Glomerular visceral epithelial cell (primary cell): ENCODE measurements at regions not wholly inside any gene's neighbourhood (a gene's known extent, or its start where the extent isn't known, plus 50 kb on each side); places are given as distances from the start of the nearest gene placed in this dataset.
"Not testable (repeated sequence)": the region's sequence is repeated elsewhere in the genome, so short reads cannot be mapped to it uniquely, and the experiment has no call there.

Experiments used
- DNase-seq: peaks from one replicate; pipeline ENCODE4 v3.0.0-alpha.2; 2016; ENCODE audit errors: extremely low spot score

DNA sequence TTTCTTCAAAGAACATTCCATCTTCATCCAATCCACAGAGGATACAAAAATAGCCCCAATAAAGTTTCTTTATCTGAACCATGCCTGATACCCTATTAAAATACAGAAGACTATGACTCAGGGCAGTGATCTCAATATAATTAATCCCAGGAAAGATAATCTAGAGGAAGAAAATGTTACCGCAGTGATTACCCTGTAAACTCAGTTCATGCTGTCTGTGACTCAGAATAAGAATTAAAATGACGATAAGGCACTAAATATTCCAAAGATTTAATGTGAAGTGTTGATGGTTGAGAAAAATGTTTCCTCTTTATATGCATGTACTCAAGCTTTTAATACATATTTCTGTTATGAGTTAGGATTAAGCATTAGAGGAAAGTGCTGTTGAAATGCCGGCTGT is 88.6 kb upstream of the LYPLAL1 start:
- no peak for DNase-seq

- DNase-seq = peak; percentile 4
These were observed 87.7 kb upstream of the LYPLAL1 start for GRCh38 chr1:219085988-219086387.

GRCh38 chr1:219086956-219087469 is 86.7 kb upstream of the LYPLAL1 start:
- DNase-seq = no peak

- peak; percentile 83 for DNase-seq
These were observed 84.7 kb upstream of the LYPLAL1 start for GRCh38 chr1:219088778-219089557.

GRCh38 chr1:219090607-219091006 is 83.1 kb upstream of the LYPLAL1 start:
- DNase-seq = no peak

GRCh38 chr1:219092206-219092605 is 81.5 kb upstream of the LYPLAL1 start:
- no peak for DNase-seq

DNA sequence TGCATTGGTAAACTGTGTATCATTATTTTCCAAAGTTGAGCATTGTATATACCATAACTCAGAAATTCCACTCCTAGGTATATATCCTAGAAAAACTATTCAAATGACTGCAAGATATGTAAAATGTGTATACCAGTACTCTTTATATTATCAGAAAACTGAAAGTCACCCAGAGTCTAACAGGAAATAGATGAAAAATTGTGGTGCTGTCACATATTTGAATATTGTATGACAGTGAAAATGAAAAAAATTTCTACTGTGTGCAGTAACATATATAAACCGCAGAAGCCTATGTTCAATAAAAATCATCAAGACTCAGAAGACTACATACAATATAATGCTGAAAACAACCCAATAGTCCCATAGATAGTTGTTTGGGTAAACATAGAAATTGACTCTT is 74.4 kb upstream of the LYPLAL1 start:
- DNase-seq = no peak

- no peak for DNase-seq
These were observed 73.6 kb upstream of the LYPLAL1 start for GRCh38 chr1:219100059-219100458.

GRCh38 chr1:219102466-219102865 is 71.2 kb upstream of the LYPLAL1 start:
- not testable (repeated sequence) for DNase-seq

- DNase-seq = no peak
These were observed 67.8 kb upstream of the LYPLAL1 start for GRCh38 chr1:219105893-219106292.

- DNase-seq = no peak
These were observed 64.2 kb upstream of the LYPLAL1 start for GRCh38 chr1:219109424-219110018.

DNA sequence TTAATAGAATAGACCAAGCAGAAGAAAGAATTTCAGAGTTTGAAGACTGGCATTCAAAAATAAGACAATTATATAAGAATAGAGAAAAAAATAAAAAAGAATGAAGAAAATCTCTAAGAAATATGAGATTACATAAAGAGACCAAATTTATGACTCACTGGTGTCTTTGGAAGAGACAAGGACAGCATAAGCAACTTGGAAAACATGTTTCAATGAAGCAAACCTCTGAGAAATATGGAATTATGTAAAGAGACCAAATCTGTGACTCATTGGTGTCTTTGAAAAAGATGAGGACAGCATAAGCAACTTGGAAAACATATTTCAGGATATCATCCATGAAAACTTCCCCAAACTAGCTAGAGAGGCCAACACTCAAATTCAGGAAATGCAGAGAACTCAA is 60.4 kb upstream of the LYPLAL1 start:
- DNase-seq = no peak

DNA sequence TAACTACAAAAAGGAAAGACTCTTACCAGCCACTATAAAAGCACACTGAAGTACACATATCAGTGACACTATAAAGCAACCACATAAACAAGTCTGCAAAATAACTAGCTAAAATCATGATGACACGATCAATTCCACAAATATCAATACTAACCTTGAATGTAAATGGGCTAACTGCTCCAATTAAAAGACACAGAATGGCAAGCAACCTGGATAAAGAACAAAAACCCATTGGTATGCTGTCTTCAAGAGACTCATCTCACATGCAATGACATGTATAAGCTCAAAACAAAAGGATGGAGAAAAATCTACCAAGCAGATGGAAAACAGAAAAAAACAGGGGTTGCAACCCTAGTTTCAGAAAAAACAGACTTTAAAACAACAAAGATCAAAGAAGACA is 59.7 kb upstream of the LYPLAL1 start:
- no peak for DNase-seq

GRCh38 chr1:219119839-219120238 is 53.8 kb upstream of the LYPLAL1 start:
- DNase-seq = no peak

DNA sequence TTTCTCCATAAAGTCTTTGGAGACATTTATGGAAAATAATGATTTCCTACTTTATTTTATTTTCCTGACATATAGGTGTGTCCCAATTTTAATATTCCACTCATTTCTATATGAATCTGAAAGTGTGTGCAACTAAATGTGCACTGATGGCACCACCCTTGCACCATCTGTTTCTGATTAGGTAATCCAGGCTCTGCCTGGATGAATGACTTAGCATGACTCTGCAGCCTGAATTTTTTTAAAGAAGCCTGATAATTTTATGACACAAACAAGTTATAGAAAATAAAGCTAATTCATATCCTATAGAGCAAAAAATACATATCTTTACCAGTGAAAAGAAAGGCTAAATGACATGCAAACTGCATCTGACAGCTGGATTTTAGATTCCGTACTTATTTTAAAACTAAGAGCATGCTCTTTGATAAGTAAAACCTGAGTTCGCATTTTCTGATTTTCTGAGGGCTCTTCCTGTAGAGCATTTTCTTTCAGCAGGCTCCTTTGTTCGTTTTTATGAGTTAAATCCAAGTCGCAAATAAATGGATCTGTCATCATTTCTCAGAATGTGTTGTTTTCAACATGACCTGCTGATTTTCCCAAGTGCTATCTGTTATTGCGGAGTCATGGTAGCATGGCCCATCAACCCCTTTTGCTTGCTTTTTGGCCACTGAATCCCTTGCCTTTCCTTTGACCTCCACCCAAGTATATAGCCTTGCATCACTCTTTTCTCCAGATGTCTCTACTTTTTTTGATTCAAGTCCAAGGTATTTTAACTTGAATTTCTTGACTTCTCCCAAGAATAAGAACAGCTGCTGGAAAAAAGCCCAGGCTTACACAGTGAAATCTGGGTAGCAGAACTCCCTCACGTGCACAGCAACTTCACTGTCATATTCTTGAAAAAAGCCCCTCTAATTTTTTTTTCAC is 52.8 kb upstream of the LYPLAL1 start:
- no peak for DNase-seq

DNA sequence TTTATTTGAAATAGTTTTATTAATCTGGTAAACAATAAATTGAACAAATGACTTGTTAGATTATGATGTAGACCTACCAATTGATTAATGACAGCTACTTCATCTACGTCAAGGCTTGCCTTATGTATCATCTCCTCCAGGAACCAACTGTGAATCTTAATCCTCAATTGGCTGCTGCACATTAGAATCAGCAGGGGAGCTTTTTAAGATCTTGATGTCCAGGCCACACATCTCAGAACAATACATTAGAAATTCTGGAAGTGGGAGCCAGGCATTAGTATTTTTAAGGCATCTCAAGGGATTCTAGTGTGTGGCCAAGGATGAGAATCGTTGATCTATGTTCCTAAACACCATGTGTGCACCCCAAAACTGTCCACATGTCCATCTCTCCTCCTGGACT is 52.0 kb upstream of the LYPLAL1 start:
- DNase-seq = no peak

DNA sequence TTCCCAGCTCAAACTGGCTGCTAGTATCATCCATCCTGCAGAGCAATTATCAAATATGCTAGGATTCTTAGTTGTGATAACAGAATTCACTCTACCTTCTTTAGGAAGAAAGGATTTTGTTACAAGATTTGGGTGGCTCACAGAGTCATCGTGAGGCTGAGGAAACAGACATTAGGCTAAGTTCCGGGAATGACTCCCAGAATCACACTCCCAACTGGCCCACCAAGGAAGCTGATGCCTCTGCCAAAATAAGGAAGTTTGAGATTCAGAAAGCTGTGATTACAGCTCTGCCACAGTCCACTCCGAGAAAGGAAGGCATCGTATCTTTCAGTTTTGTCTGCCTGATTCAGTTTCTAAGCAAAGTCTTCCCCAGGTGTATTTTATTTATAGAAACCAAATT is 50.6 kb upstream of the LYPLAL1 start:
- DNase-seq = no peak
